IPS-18c (cell line): ENCODE measurements at regions not wholly inside any gene's neighbourhood (a gene's known extent, or its start where the extent isn't known, plus 50 kb on each side); places are given as distances from the start of the nearest gene placed in this dataset.
"Not testable (repeated sequence)": the region's sequence is repeated elsewhere in the genome, so short reads cannot be mapped to it uniquely, and the experiment has no call there.

ENCODE experiments used
- H3K4me3 ChIP-seq: 2 replicates; pipeline ENCODE4 v1.7.0; 2013; ENCODE audit warnings: low read depth, mild to moderate bottlenecking, low read length, moderate library complexity; ENCODE audit not compliant: insufficient read depth
- H3K9me3 ChIP-seq: one replicate; pipeline ENCODE4 v1.6.1; 2013; ENCODE audit warnings: mild to moderate bottlenecking, low read length, moderate library complexity; ENCODE audit not compliant: control insufficient read depth, insufficient read depth

- Histone ChIP-seq H3K4me3 (no peak overlapping the region), H3K9me3 (no peaks in the 10 kb centered on the region)
These were observed 208.3 kb upstream of the NBEA start for GRCh38 chr13:34733721-34734120.

- H3K9me3 ChIP-seq: no peaks in the 10 kb centered on the region
- no peak overlapping the region for H3K4me3 ChIP-seq
These were observed 207.1 kb upstream of the NBEA start for GRCh38 chr13:34734932-34735331.

- no peaks in the 10 kb centered on the region for H3K9me3 ChIP-seq
- H3K4me3 ChIP-seq: no peak overlapping the region
These were observed 203.6 kb upstream of the NBEA start for GRCh38 chr13:34738254-34738992.

GRCh38 chr13:34747056-34747455, 195.0 kb upstream of the NBEA start:
- H3K4me3 ChIP-seq, H3K9me3 ChIP-seq: not testable (repeated sequence)

- Histone ChIP-seq H3K9me3 (no peaks in the 10 kb centered on the region), H3K4me3 (no peak overlapping the region)
These were observed 194.6 kb upstream of the NBEA start for GRCh38 chr13:34747507-34747906.

GRCh38 chr13:34748073-34748472, 194.0 kb upstream of the NBEA start:
- no peak overlapping the region for H3K4me3 ChIP-seq
- H3K9me3 ChIP-seq: no peaks in the 10 kb centered on the region

GRCh38 chr13:34748596-34748995, 193.5 kb upstream of the NBEA start:
- H3K4me3 ChIP-seq: no peak overlapping the region

GRCh38 chr13:34749046-34749445, 193.0 kb upstream of the NBEA start:
- H3K4me3 ChIP-seq: no peak overlapping the region
- no peaks in the 10 kb centered on the region for H3K9me3 ChIP-seq

More at GRCh38 chr13:34748596-34748995, 193.5 kb upstream of the NBEA start:
- H3K9me3 ChIP-seq: no peaks in the 10 kb centered on the region

- Histone ChIP-seq H3K4me3 (peak overlapping the region; percentile 48; the same call in 1 of the 2 replicates), H3K9me3 (no peaks in the 10 kb centered on the region)
These were observed 191.8 kb upstream of the NBEA start for GRCh38 chr13:34750078-34750931.

- no peaks in the 10 kb centered on the region for H3K9me3 ChIP-seq
- H3K4me3 ChIP-seq: no peak overlapping the region
These were observed 191.0 kb upstream of the NBEA start for GRCh38 chr13:34751044-34751443.

- H3K9me3 ChIP-seq: no peaks in the 10 kb centered on the region
- no peak overlapping the region for H3K4me3 ChIP-seq
These were observed 190.6 kb upstream of the NBEA start for GRCh38 chr13:34751492-34751891.

GRCh38 chr13:34752283-34752960, 189.6 kb upstream of the NBEA start:
- no peaks in the 10 kb centered on the region for H3K9me3 ChIP-seq
- H3K4me3 ChIP-seq: no peak overlapping the region

- H3K4me3 ChIP-seq: no peak overlapping the region
- H3K9me3 ChIP-seq: no peaks in the 10 kb centered on the region
These were observed 185.9 kb upstream of the NBEA start for GRCh38 chr13:34756136-34756535.

GRCh38 chr13:34756572-34756971, 185.5 kb upstream of the NBEA start:
- H3K9me3 ChIP-seq: no peaks in the 10 kb centered on the region
- no peak overlapping the region for H3K4me3 ChIP-seq

- no peak overlapping the region for H3K4me3 ChIP-seq
- H3K9me3 ChIP-seq: no peaks in the 10 kb centered on the region
These were observed 184.6 kb upstream of the NBEA start for GRCh38 chr13:34757441-34757840.

GRCh38 chr13:34758628-34759027, 183.4 kb upstream of the NBEA start:
- no peak overlapping the region for H3K4me3 ChIP-seq
- no peaks in the 10 kb centered on the region for H3K9me3 ChIP-seq

- Histone ChIP-seq H3K9me3 (no peaks in the 10 kb centered on the region), H3K4me3 (no peak overlapping the region)
These were observed 179.8 kb upstream of the NBEA start for GRCh38 chr13:34762312-34762711.

GRCh38 chr13:34764246-34764645, 177.8 kb upstream of the NBEA start:
- H3K9me3 ChIP-seq: no peaks in the 10 kb centered on the region
- no peak overlapping the region for H3K4me3 ChIP-seq
